SU-DHL-6 (cell line): ENCODE measurements at regions not wholly inside any gene's neighbourhood (a gene's known extent, or its start where the extent isn't known, plus 50 kb on each side); places are given as distances from the start of the nearest gene placed in this dataset.

Experiments used
- EZH2phosphoT487 ChIP-seq: fragments of 200-600 bp; sonication (generic), shearing (Covaris generic); conservative IDR thresholded peaks from 2 replicates; pipeline ENCODE4 v1.6.1; 2018; ENCODE audit warnings: mild to moderate bottlenecking, antibody characterized with exemption, low read length, moderate library complexity, mixed read lengths
- TF ChIP-seq, protein P1 (sequence below): fragments of 200-600 bp; sonication (generic); IDR thresholded peaks from one replicate; pipeline ENCODE4 v1.5.1; 2017; ENCODE audit warnings: antibody characterized with exemption, mild to moderate bottlenecking, low read length, moderate library complexity; ENCODE audit not compliant: insufficient read depth, poor library complexity, severe bottlenecking

- TF ChIP-seq, protein P1, sequence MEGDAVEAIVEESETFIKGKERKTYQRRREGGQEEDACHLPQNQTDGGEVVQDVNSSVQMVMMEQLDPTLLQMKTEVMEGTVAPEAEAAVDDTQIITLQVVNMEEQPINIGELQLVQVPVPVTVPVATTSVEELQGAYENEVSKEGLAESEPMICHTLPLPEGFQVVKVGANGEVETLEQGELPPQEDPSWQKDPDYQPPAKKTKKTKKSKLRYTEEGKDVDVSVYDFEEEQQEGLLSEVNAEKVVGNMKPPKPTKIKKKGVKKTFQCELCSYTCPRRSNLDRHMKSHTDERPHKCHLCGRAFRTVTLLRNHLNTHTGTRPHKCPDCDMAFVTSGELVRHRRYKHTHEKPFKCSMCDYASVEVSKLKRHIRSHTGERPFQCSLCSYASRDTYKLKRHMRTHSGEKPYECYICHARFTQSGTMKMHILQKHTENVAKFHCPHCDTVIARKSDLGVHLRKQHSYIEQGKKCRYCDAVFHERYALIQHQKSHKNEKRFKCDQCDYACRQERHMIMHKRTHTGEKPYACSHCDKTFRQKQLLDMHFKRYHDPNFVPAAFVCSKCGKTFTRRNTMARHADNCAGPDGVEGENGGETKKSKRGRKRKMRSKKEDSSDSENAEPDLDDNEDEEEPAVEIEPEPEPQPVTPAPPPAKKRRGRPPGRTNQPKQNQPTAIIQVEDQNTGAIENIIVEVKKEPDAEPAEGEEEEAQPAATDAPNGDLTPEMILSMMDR, result no peak
- no peak for TF ChIP-seq EZH2phosphoT487
Measured at GRCh38 chr6:82441047-82441855, 77.6 kb downstream of the TPBG start.
